DOHH2 (cell line): ENCODE measurements at regions not wholly inside any gene's neighbourhood (a gene's known extent, or its start where the extent isn't known, plus 50 kb on each side); places are given as distances from the start of the nearest gene placed in this dataset.

Experiments
- EZH2phosphoT487 ChIP-seq: fragments of 200-600 bp; sonication (generic); IDR thresholded peaks from 2 replicates; pipeline ENCODE4 v1.6.1; 2017; ENCODE audit warnings: borderline replicate concordance, mild to moderate bottlenecking, antibody characterized with exemption, low read length, moderate library complexity, mixed read lengths
- TF ChIP-seq, protein P1 (sequence below): fragments of 200-600 bp; sonication (generic); IDR thresholded peaks from one replicate; pipeline ENCODE4 v1.5.1; 2014; ENCODE audit warnings: antibody characterized with exemption, mild to moderate bottlenecking, low read depth, low read length; ENCODE audit not compliant: poor library complexity, severe bottlenecking

DNA sequence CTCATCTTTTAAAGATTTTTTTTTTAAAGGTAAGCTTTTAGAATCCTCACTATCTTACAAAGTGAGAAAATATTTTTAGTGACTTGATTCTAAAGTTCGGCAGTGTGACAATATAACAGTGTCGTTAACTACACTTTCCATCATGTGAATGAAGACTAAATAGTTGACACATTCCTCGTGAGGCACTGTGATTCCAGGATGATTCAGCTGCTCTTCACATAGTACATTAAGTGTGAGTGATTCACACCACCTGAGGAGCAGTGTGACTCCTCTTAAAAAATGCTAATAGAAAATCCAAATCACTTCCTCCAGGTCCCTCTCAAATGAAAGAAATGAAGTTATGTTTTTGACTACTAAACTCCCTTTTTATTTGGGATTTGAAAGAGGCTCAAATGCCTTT lies 589.5 kb downstream of the GABRG2 start:
- TF ChIP-seq, protein P1, sequence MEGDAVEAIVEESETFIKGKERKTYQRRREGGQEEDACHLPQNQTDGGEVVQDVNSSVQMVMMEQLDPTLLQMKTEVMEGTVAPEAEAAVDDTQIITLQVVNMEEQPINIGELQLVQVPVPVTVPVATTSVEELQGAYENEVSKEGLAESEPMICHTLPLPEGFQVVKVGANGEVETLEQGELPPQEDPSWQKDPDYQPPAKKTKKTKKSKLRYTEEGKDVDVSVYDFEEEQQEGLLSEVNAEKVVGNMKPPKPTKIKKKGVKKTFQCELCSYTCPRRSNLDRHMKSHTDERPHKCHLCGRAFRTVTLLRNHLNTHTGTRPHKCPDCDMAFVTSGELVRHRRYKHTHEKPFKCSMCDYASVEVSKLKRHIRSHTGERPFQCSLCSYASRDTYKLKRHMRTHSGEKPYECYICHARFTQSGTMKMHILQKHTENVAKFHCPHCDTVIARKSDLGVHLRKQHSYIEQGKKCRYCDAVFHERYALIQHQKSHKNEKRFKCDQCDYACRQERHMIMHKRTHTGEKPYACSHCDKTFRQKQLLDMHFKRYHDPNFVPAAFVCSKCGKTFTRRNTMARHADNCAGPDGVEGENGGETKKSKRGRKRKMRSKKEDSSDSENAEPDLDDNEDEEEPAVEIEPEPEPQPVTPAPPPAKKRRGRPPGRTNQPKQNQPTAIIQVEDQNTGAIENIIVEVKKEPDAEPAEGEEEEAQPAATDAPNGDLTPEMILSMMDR, result no peak
- TF ChIP-seq EZH2phosphoT487, result no peak
